ENCODE measurements at regions not wholly inside any gene's neighbourhood (a gene's known extent, or its start where the extent isn't known, plus 50 kb on each side); places are given as distances from the start of the nearest gene placed in this dataset.
A peak's percentile ranks its signal among the peaks of the same experiment; 100 is the strongest.
"Not testable (repeated sequence)": the region's sequence is repeated elsewhere in the genome, so short reads cannot be mapped to it uniquely, and the experiment has no call there.

GRCh38 chr11:22528612-22529429, 96.8 kb downstream of the FANCF start:
- not testable (repeated sequence) for H3K27me3 ChIP-seq (replicated peaks in 1 of 4; ENCODE audit: control insufficient read depth in 3 of 4, extremely low read depth in 1 of 4, insufficient read depth in 3 of 4, low read length in 3 of 4); H2BK12ac ChIP-seq (ENCODE audit: low read depth, low read length); H3K79me1 ChIP-seq (ENCODE audit: low read depth, low read length); H4K8ac ChIP-seq (ENCODE audit: extremely low read depth, insufficient read depth, low read length); H2BK5ac ChIP-seq (ENCODE audit: low read depth, low read length); FAIRE-seq; H3K4ac ChIP-seq (replicated peaks; ENCODE audit: insufficient read length, low read depth, low read length); H3K18ac ChIP-seq (ENCODE audit: extremely low read depth, low read length); H3K36me3 ChIP-seq (ENCODE audit: control insufficient read depth in 2 of 4, insufficient read depth in 4 of 4, low read length in 3 of 4); H4K5ac ChIP-seq (ENCODE audit: insufficient read length, low read depth, low read length); H3K23me2 ChIP-seq (ENCODE audit: low read depth, low read length); H3K23ac ChIP-seq (ENCODE audit: insufficient read length); H3K79me2 ChIP-seq (ENCODE audit: control insufficient read depth in 1 of 2, insufficient read depth in 2 of 2, low read length in 2 of 2); H3K4me1 ChIP-seq (replicated peaks in 1 of 4; ENCODE audit: control insufficient read depth in 3 of 4, insufficient read depth in 4 of 4, low read length in 3 of 4); H2BK15ac ChIP-seq (ENCODE audit: low read length); H2AK5ac ChIP-seq (ENCODE audit: low read depth, low read length); H3K56ac ChIP-seq (replicated peaks; ENCODE audit: insufficient read length, low read depth, low read length); H2BK120ac ChIP-seq (replicated peaks; ENCODE audit: low read depth, low read length); H4K20me1 ChIP-seq (replicated peaks in 1 of 2; ENCODE audit: control insufficient read depth in 1 of 2, insufficient read depth in 2 of 2, low read length in 2 of 2); H2BK20ac ChIP-seq (ENCODE audit: low read length); H4K91ac ChIP-seq (replicated peaks; ENCODE audit: insufficient read length, low read length); H3K9me3 ChIP-seq (ENCODE audit: insufficient read depth in 2 of 2, low read depth in 1 of 2, low read length in 1 of 2); H3K14ac ChIP-seq (ENCODE audit: insufficient read length)
- peak; percentile 23 to 74 for DNase-seq (ENCODE audit: low read depth in 1 of 2, low spot score in 2 of 2)
- Histone ChIP-seq H3K9ac (replicated peaks in 1 of 4; ENCODE audit: extremely low read depth in 1 of 4, low read depth in 3 of 4, low read length in 3 of 4) (peak overlapping the region in 3 of 4 experiments; percentile 56 to 75 (median 70); a peak in 6 of 7 replicates), H3K4me2 (ENCODE audit: insufficient read depth in 1 of 2, low read depth in 2 of 2, low read length in 2 of 2) (peak overlapping the region; percentile 39 to 63; a peak in 3 of 4 replicates), H2AFZ (ENCODE audit: low read length) (peak overlapping the region; percentile 51; the same call in 1 of the 2 replicates), H3K4me3 (ENCODE audit: extremely low read depth in 1 of 4, insufficient read depth in 2 of 4, low read depth in 3 of 4, low read length in 4 of 4) (peak overlapping the region; percentile 48 to 66 (median 50)), H3K27ac (ENCODE audit: low read depth, low read length) (peak overlapping the region; percentile 63; the same call in 1 of the 2 replicates)
- POLR2A ChIA-PET (ENCODE audit: partially characterized antibody) = interaction anchor here (0.7 to 1.6 kb wide), 10 partner anchors 10 to 300 kb away, joined by 3 to 14 read pairs (median 4); partner anchors contain the start of genes FANCF and SVIP
- CTCF ChIA-PET (ENCODE audit: partially characterized antibody) = interaction anchor here (0.7 kb wide), 2 partner anchors 14 to 57 kb away, joined by 3 read pairs; no protein-coding TSS in a partner anchor
- 14% methylated on average over 25 of the region's 28 CpGs; no CpG with 5 or more reads in 1 of the 2 experiments for WGBS, 2 experiments (ENCODE audit: extremely low coverage in 1 of 2, insufficient coverage in 1 of 2, insufficient read length in 1 of 2, insufficient replicate concordance in 2 of 2, low coverage in 1 of 2, low lambda C conversion rate in 2 of 2, missing lambda C conversion rate in 1 of 2)
- TF ChIP-seq TAF1 (IDR thresholded peaks at IDR 0.05; ENCODE audit: low read depth, low read length) (peak; percentile 29; the same call in 1 of the 2 replicates), POLR2A (IDR thresholded peaks at IDR 0.05; ENCODE audit: control extremely low read depth in 1 of 2, low read depth in 2 of 2, low read length in 2 of 2) (peak in 1 of 2 experiments; percentile 48; a peak in 1 of 3 replicates), RBBP5 (IDR thresholded peaks at IDR 0.05; ENCODE audit: borderline replicate concordance, low read depth, low read length) (0 out of 2 replicates have a peak, but pooled peaks have one; percentile 61), CTCF (IDR thresholded peaks at IDR 0.05; ENCODE audit: control extremely low read depth in 1 of 3, insufficient read depth in 1 of 3, low read depth in 1 of 3, low read length in 3 of 3) (peak in 1 of 3 experiments; percentile 18; a peak in 1 of 4 replicates), KDM4A (IDR thresholded peaks at IDR 0.05; ENCODE audit: low read depth, low read length, severe bottlenecking) (peak; percentile 44), RAD21 (IDR thresholded peaks at IDR 0.05 in 1 of 2, conservative IDR thresholded peaks at IDR 0.05 in 1 of 2; ENCODE audit: low read depth in 2 of 2, low read length in 2 of 2) (peak; percentile 17 to 24; a peak in 3 of 4 replicates), PHF8 (conservative IDR thresholded peaks at IDR 0.05; ENCODE audit: low read depth, low read length) (peak; percentile 45; the same call in 1 of the 2 replicates), YY1 (IDR thresholded peaks at IDR 0.05; ENCODE audit: low read depth, low read length) (peak; percentile 48; the same call in 1 of the 2 replicates)

Measured in H1 (cell line).